ENCODE measurements at regions not wholly inside any gene's neighbourhood (a gene's known extent, or its start where the extent isn't known, plus 50 kb on each side); places are given as distances from the start of the nearest gene placed in this dataset.
A peak's percentile ranks its signal among the peaks of the same experiment; 100 is the strongest.

DNA sequence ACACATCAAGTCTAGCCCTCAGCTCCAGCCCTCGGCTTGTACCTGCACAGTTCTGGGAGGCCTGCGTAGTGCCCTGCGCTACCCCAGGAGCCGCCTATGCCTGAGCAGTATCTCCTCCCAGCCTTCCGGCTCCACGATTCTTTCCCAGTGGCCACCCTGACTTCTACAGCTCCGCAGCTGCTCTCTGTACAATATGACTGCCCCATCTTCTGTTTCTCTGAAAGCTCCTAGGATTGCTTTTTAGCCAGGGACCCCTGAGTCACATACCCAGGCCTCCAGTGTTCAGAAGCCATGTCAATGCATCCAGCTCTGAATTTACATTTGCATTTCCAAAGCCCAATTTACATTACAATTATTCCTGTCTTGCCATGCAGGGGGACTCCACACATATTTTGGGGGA lies 135.5 kb downstream of the PJA1 start:
- no peak overlapping the region for H3K27ac ChIP-seq (replicated peaks)
- no peak for DNase-seq (ENCODE audit: low read depth in 1 of 2, low spot score in 1 of 2)

DNA sequence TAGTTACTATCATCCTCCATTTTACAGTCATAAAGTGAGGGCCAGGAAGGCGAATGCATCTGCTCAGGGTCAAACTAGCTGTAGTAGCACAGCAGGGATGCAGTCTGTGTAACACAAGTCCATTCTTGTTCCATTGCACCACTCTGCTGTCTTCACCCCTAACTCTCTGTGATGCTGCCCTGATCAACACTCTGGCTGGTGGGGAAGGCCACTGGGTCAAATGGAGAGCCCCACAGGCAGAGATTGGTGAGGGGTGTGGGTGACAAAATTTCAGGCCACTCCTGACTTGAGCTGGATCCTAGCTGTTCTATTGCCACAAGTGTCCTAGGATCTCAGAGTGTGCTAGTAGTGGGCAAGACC lies 136.5 kb downstream of the PJA1 start:
- DNase-seq (ENCODE audit: low read depth in 1 of 2, low spot score in 1 of 2), result no peak
- Histone ChIP-seq H3K27me3 (ENCODE audit: insufficient read depth, poor library complexity, severe bottlenecking) (no peaks in the 10 kb centered on the region), H3K27ac (replicated peaks) (no peak overlapping the region), H3K4me3 (replicated peaks; ENCODE audit: insufficient read depth, low read length) (no peak overlapping the region)
- no peak for TF ChIP-seq POLR2AphosphoS5 (IDR thresholded peaks at IDR 0.05; ENCODE audit: low read depth)
- TF ChIP-seq SPI1 (IDR thresholded peaks at IDR 0.05; ENCODE audit: borderline replicate concordance, low read depth), result no peak
- TF ChIP-seq GABPA (IDR thresholded peaks at IDR 0.05; ENCODE audit: low read depth), result no peak
- TF ChIP-seq, protein P1, sequence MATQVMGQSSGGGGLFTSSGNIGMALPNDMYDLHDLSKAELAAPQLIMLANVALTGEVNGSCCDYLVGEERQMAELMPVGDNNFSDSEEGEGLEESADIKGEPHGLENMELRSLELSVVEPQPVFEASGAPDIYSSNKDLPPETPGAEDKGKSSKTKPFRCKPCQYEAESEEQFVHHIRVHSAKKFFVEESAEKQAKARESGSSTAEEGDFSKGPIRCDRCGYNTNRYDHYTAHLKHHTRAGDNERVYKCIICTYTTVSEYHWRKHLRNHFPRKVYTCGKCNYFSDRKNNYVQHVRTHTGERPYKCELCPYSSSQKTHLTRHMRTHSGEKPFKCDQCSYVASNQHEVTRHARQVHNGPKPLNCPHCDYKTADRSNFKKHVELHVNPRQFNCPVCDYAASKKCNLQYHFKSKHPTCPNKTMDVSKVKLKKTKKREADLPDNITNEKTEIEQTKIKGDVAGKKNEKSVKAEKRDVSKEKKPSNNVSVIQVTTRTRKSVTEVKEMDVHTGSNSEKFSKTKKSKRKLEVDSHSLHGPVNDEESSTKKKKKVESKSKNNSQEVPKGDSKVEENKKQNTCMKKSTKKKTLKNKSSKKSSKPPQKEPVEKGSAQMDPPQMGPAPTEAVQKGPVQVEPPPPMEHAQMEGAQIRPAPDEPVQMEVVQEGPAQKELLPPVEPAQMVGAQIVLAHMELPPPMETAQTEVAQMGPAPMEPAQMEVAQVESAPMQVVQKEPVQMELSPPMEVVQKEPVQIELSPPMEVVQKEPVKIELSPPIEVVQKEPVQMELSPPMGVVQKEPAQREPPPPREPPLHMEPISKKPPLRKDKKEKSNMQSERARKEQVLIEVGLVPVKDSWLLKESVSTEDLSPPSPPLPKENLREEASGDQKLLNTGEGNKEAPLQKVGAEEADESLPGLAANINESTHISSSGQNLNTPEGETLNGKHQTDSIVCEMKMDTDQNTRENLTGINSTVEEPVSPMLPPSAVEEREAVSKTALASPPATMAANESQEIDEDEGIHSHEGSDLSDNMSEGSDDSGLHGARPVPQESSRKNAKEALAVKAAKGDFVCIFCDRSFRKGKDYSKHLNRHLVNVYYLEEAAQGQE (IDR thresholded peaks at IDR 0.05; ENCODE audit: insufficient replicate concordance, low read depth), result no peak
- TF ChIP-seq CTCF (IDR thresholded peaks at IDR 0.05; ENCODE audit: insufficient read depth, low read length), result no peak

More for the DNA sequence above, 135.5 kb downstream of the PJA1 start:
- Histone ChIP-seq H3K4me3 (replicated peaks; ENCODE audit: insufficient read depth, low read length) (no peak overlapping the region), H3K27me3 (ENCODE audit: insufficient read depth, poor library complexity, severe bottlenecking) (no peaks in the 10 kb centered on the region)
- TF ChIP-seq SPI1 (IDR thresholded peaks at IDR 0.05; ENCODE audit: borderline replicate concordance, low read depth) (no peak), GABPA (IDR thresholded peaks at IDR 0.05; ENCODE audit: low read depth) (no peak), POLR2AphosphoS5 (IDR thresholded peaks at IDR 0.05; ENCODE audit: low read depth) (no peak), CTCF (IDR thresholded peaks at IDR 0.05; ENCODE audit: insufficient read depth, low read length) (no peak)
- TF ChIP-seq, protein P1 (IDR thresholded peaks at IDR 0.05; ENCODE audit: insufficient replicate concordance, low read depth), result no peak

- H3K4me3 ChIP-seq (replicated peaks; ENCODE audit: insufficient read depth, low read length), result no peak overlapping the region
- DNase-seq (ENCODE audit: low read depth in 1 of 2, low spot score in 1 of 2), result peak; percentile 7
- no peaks in the 10 kb centered on the region for H3K27me3 ChIP-seq (ENCODE audit: insufficient read depth, poor library complexity, severe bottlenecking)
- no peak overlapping the region for H3K27ac ChIP-seq (replicated peaks)
- TF ChIP-seq SPI1 (IDR thresholded peaks at IDR 0.05; ENCODE audit: borderline replicate concordance, low read depth), result peak; percentile 90
- no peak for TF ChIP-seq CTCF (IDR thresholded peaks at IDR 0.05; ENCODE audit: insufficient read depth, low read length)
Observed at GRCh38 chrX:69028006-69028760, 137.1 kb downstream of the PJA1 start.

Measured in HL-60 (cell line).